ENCODE measurements at regions not wholly inside any gene's neighbourhood (a gene's known extent, or its start where the extent isn't known, plus 50 kb on each side); places are given as distances from the start of the nearest gene placed in this dataset.

DNA sequence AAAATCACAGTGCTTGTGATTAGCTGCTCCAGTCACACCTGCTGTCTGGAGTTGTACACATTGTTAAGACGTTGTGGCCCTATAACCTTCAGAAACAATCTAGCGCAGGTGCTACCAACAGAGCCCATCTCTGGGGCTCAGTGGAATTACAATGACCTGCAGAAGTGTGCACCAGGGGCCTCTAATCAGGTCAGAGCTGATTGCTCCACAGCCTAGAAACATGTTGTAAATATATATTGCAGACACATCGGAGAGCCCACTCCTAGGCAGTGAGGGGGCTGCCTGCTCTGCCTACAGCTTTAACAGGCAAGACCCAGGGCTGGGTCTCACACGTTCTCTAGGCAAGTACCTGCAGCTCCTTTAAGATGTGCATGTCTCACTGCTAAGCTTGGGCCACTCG lies 302.0 kb downstream of the SIPA1L2 start:
- DNase-seq (ENCODE audit: low read depth), result no peak
- no peak overlapping the region for H3K4me3 ChIP-seq (ENCODE audit: low read length)
- TF ChIP-seq, protein P1, sequence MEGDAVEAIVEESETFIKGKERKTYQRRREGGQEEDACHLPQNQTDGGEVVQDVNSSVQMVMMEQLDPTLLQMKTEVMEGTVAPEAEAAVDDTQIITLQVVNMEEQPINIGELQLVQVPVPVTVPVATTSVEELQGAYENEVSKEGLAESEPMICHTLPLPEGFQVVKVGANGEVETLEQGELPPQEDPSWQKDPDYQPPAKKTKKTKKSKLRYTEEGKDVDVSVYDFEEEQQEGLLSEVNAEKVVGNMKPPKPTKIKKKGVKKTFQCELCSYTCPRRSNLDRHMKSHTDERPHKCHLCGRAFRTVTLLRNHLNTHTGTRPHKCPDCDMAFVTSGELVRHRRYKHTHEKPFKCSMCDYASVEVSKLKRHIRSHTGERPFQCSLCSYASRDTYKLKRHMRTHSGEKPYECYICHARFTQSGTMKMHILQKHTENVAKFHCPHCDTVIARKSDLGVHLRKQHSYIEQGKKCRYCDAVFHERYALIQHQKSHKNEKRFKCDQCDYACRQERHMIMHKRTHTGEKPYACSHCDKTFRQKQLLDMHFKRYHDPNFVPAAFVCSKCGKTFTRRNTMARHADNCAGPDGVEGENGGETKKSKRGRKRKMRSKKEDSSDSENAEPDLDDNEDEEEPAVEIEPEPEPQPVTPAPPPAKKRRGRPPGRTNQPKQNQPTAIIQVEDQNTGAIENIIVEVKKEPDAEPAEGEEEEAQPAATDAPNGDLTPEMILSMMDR (conservative IDR thresholded peaks at IDR 0.05; ENCODE audit: low read length), result no peak

DNA sequence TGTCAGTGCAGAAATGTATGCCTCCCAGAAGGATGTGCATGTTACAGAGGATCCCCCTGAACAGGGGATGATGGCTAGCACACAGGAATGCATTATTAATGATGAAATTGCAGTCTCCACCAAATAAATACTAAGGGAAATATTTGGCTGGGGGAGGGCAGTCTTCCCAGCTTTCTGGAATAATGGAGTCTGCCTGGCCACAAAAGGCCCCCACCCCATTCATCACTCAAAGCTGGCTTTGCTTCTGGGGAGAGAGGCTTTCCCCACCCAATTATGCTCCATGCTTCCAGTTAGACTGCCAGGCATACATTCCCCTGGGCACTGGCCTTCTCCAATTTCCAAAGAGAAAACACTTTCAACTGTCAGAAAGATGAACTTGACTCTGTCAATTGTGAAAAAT lies 302.7 kb downstream of the SIPA1L2 start:
- DNase-seq (ENCODE audit: low read depth), result no peak
- H3K4me3 ChIP-seq (ENCODE audit: low read length), result no peak overlapping the region
- TF ChIP-seq, protein P1 (conservative IDR thresholded peaks at IDR 0.05; ENCODE audit: low read length), result no peak

DNA sequence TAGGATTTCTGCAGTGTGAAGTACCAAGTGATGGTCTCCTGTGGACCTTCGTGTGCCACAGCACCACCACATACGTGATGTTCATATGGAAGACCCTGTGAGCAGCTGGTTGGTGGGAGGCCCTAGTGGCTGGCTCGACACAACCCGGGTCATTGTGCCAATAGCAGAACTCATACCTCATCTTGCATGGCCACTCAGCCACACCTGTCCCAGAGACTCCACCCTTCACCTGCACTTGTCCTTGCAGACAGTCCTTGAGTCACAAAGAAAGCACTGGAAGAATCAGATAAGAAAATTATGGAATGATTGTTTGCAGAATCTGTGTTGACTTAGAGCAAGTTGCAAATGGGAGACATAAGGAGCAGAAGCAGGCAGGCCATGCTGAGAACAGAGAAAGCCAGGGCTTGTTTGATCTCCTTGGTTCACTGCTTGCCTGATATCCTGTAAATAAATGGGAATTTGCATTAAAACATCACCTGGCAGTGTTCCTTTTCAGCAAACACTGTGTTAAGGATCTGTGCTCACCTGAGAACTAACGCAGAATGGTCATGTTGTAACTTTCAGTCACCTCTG lies 307.7 kb downstream of the SIPA1L2 start:
- TF ChIP-seq, protein P1 (conservative IDR thresholded peaks at IDR 0.05; ENCODE audit: low read length), result no peak
- no peak overlapping the region for H3K4me3 ChIP-seq (ENCODE audit: low read length)
- no peak for DNase-seq (ENCODE audit: low read depth)

DNA sequence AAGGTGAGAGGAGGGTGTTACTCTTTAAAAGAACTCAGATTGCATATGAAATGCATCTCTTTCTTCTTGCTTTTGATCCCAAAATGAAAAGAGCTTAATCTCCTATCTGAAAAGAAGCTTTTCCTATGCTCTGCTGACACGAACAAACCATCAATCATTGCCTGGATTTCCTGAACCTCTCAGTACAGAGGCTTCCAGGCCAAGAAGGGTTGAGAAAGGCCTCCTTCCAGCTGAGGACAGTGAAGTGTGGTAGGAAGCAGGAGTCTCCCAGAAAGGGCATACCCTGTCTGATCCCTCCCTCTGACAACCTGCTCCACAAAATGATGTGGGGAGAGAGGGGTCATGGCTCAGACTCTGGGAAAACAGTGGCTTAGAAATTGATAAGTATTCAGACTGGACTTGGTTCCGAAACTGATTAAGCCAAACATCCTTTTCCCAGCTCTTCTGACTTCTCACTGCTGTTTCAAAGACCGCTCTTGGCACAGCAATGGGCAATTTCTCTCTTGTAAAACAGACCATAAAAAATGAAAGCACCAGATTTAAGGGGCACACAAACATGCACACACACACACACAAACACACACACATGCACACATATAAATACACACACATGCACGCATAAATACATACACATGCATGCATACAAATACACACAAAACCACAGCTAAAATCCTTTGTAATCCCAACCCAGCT lies 310.3 kb downstream of the SIPA1L2 start:
- TF ChIP-seq, protein P1 (conservative IDR thresholded peaks at IDR 0.05; ENCODE audit: low read length), result no peak
- H3K4me3 ChIP-seq (ENCODE audit: low read length), result no peak overlapping the region
- DNase-seq (ENCODE audit: low read depth), result no peak

DNA sequence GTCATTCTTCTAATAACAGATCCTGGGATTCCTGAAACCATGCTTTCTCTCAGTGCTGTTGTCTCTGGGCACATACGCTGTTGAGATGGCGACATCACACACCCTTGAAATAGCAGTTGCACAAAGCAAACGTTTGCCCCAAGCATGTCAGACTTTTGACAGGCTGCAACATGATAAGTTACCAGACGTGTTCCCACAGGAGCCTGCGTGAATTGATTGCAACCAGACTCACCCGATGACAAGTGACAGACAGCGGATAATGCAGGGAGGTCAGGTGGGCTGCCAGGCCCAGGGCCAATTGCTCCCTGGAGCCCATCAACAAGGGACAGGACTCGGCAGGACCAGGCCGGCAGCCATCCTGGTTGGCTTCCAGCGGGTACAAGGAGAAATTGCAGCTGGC lies 310.9 kb downstream of the SIPA1L2 start:
- TF ChIP-seq, protein P1 (conservative IDR thresholded peaks at IDR 0.05; ENCODE audit: low read length), result no peak
- H3K4me3 ChIP-seq (ENCODE audit: low read length), result no peak overlapping the region
- DNase-seq (ENCODE audit: low read depth), result no peak

DNA sequence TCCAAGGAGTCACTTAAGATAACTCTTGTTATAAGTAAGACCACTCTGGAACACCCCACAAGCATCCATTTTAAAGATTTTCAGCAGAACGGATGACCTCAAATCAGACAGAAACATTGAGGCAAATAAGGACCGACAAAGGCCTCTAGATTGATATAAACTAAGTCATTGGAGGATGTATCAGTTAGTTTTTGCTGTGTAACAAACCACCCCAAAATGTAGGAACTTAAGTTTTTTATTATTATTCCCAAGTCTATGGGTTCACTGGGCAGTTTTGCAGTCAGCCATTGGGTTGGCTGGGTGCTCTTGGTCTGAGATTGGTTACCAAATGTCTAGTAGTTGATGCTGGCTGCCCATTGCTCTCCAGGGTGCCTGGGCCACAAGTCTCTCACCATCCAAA lies 311.8 kb downstream of the SIPA1L2 start:
- TF ChIP-seq, protein P1 (conservative IDR thresholded peaks at IDR 0.05; ENCODE audit: low read length), result no peak
- DNase-seq (ENCODE audit: low read depth), result no peak
- no peak overlapping the region for H3K4me3 ChIP-seq (ENCODE audit: low read length)

DNA sequence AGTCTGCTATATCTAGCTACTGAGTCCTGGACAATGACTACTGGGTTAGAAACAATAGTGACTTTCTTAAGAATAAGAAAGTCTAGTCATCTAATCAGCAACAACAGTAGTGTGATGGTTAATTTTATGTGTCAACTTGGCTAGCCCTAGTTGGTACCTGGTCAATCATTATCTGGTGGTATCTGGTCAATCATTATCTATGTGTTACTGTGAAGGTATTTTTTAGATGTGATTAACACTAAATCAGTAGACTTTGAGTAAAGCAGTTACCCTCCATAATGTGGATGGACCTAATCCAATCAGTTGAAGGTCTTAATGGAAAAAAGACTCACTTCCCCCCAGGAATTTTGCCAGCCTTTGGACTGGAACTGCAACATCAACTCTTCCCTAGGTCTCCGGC lies 312.6 kb downstream of the SIPA1L2 start:
- DNase-seq (ENCODE audit: low read depth), result no peak
- TF ChIP-seq, protein P1 (conservative IDR thresholded peaks at IDR 0.05; ENCODE audit: low read length), result no peak
- no peak overlapping the region for H3K4me3 ChIP-seq (ENCODE audit: low read length)
